Vagina (tissue), 2 donors: ENCODE measurements at regions not wholly inside any gene's neighbourhood (a gene's known extent, or its start where the extent isn't known, plus 50 kb on each side); places are given as distances from the start of the nearest gene placed in this dataset.

Source experiments
- DNase-seq, 2 donors: peaks; one replicate each; pipeline ENCODE4 v3.0.0-alpha.2; 2017; ENCODE audit errors: extremely low spot score in 2 of 2
- H3K27ac ChIP-seq: fragments of 200-600 bp; sonication (generic); one replicate; pipeline ENCODE4 v1.5.1; 2019
- H3K27me3 ChIP-seq: fragments of 200-600 bp; sonication (generic); one replicate; pipeline ENCODE4 v1.5.1; 2019
- H3K36me3 ChIP-seq, 2 donors: fragments of 200-600 bp; sonication (generic); one replicate each; pipeline ENCODE4 v1.5.1; 2017 to 2019
- H3K4me1 ChIP-seq: fragments of 200-600 bp; sonication (generic); one replicate; pipeline ENCODE4 v1.5.1; 2019
- H3K4me3 ChIP-seq, 2 donors: fragments of 200-600 bp; sonication (generic); 1 replicate in 1 of 2; 2 replicates in 1 of 2; pipeline ENCODE4 v1.5.1; 2016 to 2019
- H3K9me3 ChIP-seq: fragments of 200-600 bp; sonication (generic); one replicate; pipeline ENCODE4 v1.5.1; 2019
- POLR2A ChIP-seq, 2 donors: fragments of 450-650 bp; IDR thresholded peaks; one replicate each; pipeline ENCODE4 v1.6.1; 2017; ENCODE audit warnings: antibody characterized with exemption in 2 of 2, mild to moderate bottlenecking in 2 of 2, moderate library complexity in 2 of 2
- POLR2AphosphoS5 ChIP-seq, 2 donors: sonication (generic); formaldehyde crosslinking; IDR thresholded peaks; one replicate each; pipeline ENCODE4 v1.9.0; 2017; ENCODE audit warnings: antibody characterized with exemption in 2 of 2, mild to moderate bottlenecking in 2 of 2, low read depth in 1 of 2; ENCODE audit not compliant: insufficient read depth in 1 of 2
- intact Hi-C: fragments of 100-400 bp; cut with DNase I; formaldehyde crosslinking; loops from one replicate; pipeline ENCODE4 v1.15.1; 2023
- TF ChIP-seq, protein P1 (sequence below), 3 experiments: fragments of 450-650 bp in 2 of 3; fragments of 200-600 bp in 1 of 3; sonication (generic) in 1 of 3; IDR thresholded peaks; one replicate each; pipeline ENCODE4 v1.5.1; 2017 to 2019; ENCODE audit warnings: antibody characterized with exemption in 3 of 3, mild to moderate bottlenecking in 2 of 3, moderate library complexity in 2 of 3

DNA sequence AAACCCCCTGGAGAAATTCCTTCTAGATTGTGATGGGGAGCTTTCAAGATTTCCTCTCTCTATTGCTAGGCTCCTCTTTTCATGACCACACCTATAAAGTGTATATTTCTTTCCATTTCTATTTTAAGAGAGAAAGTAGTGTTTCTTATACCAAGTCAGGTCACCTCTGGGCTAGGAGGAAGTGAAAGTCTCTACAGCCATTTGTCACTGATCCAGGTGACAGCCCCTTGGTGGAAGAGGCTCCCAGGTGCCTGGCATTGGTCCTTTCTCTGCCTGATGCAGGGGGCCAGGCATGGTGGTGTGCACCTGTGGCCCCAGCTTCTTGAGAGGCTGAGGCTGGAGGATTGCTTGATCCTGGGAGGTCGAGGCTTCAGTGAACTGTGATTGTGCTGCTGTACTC, 64.7 kb downstream of the DHCR7 start:
- Histone ChIP-seq H3K36me3 (no peaks in the 10 kb centered on the region), H3K4me1 (no peaks in the 10 kb centered on the region), H3K4me3 (no peak overlapping the region), H3K27me3 (no peaks in the 10 kb centered on the region), H3K27ac (no peak overlapping the region), H3K9me3 (no peaks in the 10 kb centered on the region)
- intact Hi-C loops = no loop called here
- no peak for DNase-seq
- no peak for TF ChIP-seq POLR2AphosphoS5 (IDR thresholded peaks at IDR 0.05; ENCODE audit: insufficient read depth in 1 of 2, low read depth in 1 of 2)
- TF ChIP-seq, protein P1, sequence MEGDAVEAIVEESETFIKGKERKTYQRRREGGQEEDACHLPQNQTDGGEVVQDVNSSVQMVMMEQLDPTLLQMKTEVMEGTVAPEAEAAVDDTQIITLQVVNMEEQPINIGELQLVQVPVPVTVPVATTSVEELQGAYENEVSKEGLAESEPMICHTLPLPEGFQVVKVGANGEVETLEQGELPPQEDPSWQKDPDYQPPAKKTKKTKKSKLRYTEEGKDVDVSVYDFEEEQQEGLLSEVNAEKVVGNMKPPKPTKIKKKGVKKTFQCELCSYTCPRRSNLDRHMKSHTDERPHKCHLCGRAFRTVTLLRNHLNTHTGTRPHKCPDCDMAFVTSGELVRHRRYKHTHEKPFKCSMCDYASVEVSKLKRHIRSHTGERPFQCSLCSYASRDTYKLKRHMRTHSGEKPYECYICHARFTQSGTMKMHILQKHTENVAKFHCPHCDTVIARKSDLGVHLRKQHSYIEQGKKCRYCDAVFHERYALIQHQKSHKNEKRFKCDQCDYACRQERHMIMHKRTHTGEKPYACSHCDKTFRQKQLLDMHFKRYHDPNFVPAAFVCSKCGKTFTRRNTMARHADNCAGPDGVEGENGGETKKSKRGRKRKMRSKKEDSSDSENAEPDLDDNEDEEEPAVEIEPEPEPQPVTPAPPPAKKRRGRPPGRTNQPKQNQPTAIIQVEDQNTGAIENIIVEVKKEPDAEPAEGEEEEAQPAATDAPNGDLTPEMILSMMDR (IDR thresholded peaks at IDR 0.05) = no peak
- TF ChIP-seq POLR2A (IDR thresholded peaks at IDR 0.05) = no peak

DNA sequence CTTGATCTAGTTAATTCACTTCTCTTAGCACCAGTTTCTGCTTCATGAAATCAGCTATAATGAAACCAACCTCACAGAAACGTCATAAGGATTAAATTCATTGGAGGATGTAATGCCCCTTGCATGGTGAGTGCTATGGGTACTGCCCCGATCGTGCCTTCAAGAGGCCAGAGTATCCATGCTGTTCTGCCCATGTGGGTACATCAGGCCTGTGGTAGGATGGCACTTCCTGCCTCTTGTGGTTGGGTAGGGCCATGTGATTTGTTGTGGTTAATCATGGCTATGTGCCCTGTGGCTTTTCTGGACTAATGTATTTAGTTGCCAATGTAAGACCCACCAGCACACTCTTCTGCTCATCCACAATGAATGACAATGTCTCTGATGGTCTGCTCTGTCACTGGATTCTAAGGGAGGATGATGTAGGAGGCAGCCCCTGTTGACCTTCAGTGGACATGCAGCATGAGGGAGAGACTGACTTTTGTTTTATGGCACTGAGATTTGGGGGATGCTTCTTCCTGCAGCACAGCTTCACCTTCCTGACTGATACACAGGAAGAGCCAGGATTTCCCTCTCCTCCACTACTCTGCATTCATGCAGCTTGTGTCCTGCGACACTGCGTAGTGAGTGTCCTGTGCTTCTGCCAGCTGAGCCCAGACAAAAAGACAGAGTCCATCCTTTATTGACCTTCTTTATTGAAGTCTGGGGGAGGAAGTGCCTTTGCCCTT, 66.2 kb downstream of the DHCR7 start:
- intact Hi-C loops = no loop called here
- no peak for TF ChIP-seq POLR2A (IDR thresholded peaks at IDR 0.05)
- H3K27ac ChIP-seq = no peak overlapping the region

DNA sequence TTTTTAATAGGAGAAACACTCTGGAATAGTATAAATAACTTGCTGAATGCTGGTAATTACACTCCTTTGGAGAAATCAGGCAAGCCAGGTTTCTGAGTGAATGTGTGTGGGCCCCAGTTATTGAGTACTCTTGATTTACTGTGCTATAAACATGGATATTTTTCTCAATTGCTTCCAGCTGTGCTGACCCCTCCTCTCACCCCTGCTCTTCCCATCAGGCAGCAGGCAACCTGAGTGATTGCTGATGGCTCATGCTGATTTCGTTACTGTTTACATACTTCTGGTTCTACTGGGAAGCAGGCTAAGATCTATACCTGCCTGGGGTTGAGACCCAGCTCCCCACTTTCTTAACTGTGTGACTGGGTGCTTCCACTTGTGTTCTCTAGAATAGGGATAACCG, 68.5 kb downstream of the DHCR7 start:
- Histone ChIP-seq H3K4me3 (no peak overlapping the region), H3K9me3 (no peaks in the 10 kb centered on the region), H3K36me3 (no peaks in the 10 kb centered on the region), H3K4me1 (no peaks in the 10 kb centered on the region), H3K27me3 (no peaks in the 10 kb centered on the region), H3K27ac (no peak overlapping the region)
- intact Hi-C loops = no loop called here
- no peak for DNase-seq
- TF ChIP-seq POLR2AphosphoS5 (IDR thresholded peaks at IDR 0.05; ENCODE audit: insufficient read depth in 1 of 2, low read depth in 1 of 2) (no peak), POLR2A (IDR thresholded peaks at IDR 0.05) (no peak)
- TF ChIP-seq, protein P1 (IDR thresholded peaks at IDR 0.05) = no peak

More for the DNA sequence above, 66.2 kb downstream of the DHCR7 start:
- no peaks in the 10 kb centered on the region for H3K4me1 ChIP-seq
- H3K4me3 ChIP-seq = no peak overlapping the region
- no peak for DNase-seq
- H3K36me3 ChIP-seq = no peaks in the 10 kb centered on the region
- H3K9me3 ChIP-seq = no peaks in the 10 kb centered on the region
- no peaks in the 10 kb centered on the region for H3K27me3 ChIP-seq

DNA sequence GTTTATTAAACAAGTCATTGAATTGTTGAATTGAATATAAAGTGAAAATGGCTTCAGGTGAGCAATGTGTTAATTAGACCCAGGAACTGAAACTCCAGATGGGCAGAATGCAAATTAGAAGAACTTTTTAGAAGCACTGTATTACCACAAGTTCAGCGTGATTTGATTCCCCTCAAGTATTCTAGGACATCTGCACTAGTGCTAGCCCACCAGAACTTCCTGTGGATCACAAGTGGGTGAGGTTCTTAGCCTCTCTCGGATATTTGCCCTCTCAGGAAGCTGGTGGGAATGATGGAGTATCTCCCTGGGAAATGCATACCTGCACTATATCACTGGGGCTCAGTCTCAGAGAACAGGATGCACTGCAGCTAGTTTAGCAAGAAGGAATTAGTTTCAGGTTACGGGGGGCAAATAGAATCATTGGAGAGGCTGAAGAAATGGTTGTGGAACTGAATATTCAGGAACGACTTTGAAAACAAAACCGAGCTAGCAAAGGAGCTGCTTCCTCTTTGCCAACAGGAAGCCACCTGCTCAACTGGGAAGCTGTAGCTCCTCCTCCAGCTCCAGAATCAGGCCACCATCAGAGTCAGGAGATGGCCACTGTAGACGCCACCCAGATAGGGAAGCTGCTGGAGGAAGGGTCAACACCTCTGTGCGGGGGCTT, 74.3 kb downstream of the DHCR7 start:
- Histone ChIP-seq H3K27me3 (no peaks in the 10 kb centered on the region), H3K9me3 (no peaks in the 10 kb centered on the region), H3K4me3 (no peak overlapping the region), H3K4me1 (no peaks in the 10 kb centered on the region), H3K36me3 (no peaks in the 10 kb centered on the region), H3K27ac (no peak overlapping the region)
- DNase-seq = no peak
- intact Hi-C loops = no loop called here
- TF ChIP-seq POLR2A (IDR thresholded peaks at IDR 0.05) = no peak

DNA sequence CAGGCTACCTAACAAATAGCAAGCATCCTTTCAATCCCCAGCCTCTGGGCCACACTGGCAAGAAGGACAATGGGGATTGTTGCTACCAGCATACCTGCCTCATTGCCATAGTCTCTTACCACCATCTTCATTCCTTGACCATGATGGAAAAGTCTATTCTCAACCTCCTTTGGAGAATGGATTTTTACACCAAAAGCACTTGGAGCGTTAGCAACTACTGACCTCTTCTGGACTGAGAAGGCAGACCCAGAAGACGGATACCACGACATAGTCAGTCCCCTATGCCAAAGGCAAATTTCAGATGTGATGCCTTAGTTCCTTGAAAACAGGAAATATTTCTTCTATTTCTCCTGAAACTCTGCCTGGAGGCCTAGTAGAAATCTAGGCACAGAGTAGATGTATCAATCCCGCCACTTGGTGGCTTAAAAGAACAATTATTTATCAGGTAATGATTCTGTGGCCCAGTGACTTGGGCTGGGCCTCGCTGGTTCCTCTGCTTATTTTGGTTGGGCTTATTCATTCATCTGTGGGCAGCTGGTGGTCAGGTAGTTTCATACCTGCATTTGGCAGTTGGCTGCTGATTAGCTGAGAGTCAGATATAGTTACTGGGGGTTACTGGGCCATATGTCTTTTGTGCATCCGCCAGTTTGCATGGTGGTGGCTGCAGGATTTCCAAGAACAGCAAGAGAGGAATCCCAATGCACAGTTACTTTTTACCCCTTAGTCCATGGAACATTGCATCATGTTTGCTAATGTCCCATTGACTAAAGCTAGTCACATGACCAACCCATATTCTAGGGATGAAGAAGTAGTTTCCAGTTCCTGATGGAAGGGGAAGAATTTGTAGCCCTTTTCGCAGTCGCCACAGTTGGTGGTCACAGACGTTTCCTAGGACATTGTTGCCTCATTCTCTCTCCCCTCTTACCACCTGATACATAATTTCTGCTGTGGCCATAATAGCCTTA, 75.2 kb downstream of the DHCR7 start:
- no peak overlapping the region for H3K4me3 ChIP-seq
- no peak overlapping the region for H3K27ac ChIP-seq
- H3K36me3 ChIP-seq = no peaks in the 10 kb centered on the region
- intact Hi-C loops = no loop called here
- DNase-seq = no peak
- TF ChIP-seq POLR2A (IDR thresholded peaks at IDR 0.05) = no peak
- TF ChIP-seq, protein P1 (IDR thresholded peaks at IDR 0.05) = no peak
- TF ChIP-seq POLR2AphosphoS5 (IDR thresholded peaks at IDR 0.05; ENCODE audit: insufficient read depth in 1 of 2, low read depth in 1 of 2) = no peak
- no peaks in the 10 kb centered on the region for H3K4me1 ChIP-seq
- no peaks in the 10 kb centered on the region for H3K27me3 ChIP-seq
- H3K9me3 ChIP-seq = no peaks in the 10 kb centered on the region
